ENCODE measurements at regions not wholly inside any gene's neighbourhood (a gene's known extent, or its start where the extent isn't known, plus 50 kb on each side); places are given as distances from the start of the nearest gene placed in this dataset.

- Mint-ChIP-seq H3K4me3 (no peak overlapping the region), H3K27ac (no peak overlapping the region), H3K27me3 (ENCODE audit: insufficient read depth) (no peaks in the 10 kb centered on the region), H3K9me3 (no peaks in the 10 kb centered on the region), H3K4me1 (ENCODE audit: low read depth) (no peaks in the 10 kb centered on the region), H3K36me3 (ENCODE audit: low read depth) (no peaks in the 10 kb centered on the region)
- no peak for DNase-seq (ENCODE audit: low spot score)
- intact Hi-C loops (cut with micrococcal nuclease) = no loop called here
Measured at GRCh38 chr4:147388018-147388417, 92.9 kb upstream of the EDNRA start.

- H3K4me3 Mint-ChIP-seq = no peak overlapping the region
- H3K36me3 Mint-ChIP-seq (ENCODE audit: low read depth) = no peaks in the 10 kb centered on the region
- H3K4me1 Mint-ChIP-seq (ENCODE audit: low read depth) = no peaks in the 10 kb centered on the region
- no peak overlapping the region for H3K27ac Mint-ChIP-seq
- intact Hi-C loops (cut with micrococcal nuclease) = no loop called here
- no peaks in the 10 kb centered on the region for H3K27me3 Mint-ChIP-seq (ENCODE audit: insufficient read depth)
- DNase-seq (ENCODE audit: low spot score) = no peak
- no peaks in the 10 kb centered on the region for H3K9me3 Mint-ChIP-seq
Measured at GRCh38 chr4:147396105-147396504, 84.8 kb upstream of the EDNRA start.

DNA sequence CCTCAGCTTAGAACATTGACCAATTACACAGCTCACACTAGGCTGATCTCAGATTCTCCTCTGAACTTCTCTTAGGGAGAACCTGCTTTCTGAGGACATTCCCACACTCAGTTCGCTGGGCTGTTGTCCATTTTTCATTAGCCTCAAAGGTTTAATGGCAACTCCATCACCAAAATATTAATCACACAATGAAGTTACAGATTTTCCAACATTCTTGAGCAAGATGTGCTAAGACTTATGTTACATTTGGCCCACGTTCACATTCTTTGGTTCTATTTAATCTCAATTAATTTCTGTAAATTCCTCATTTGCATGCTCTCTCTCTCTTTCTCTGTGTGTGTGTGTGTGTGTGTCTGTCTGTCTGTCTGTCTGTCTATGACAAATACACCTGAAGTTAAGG lies 82.3 kb upstream of the EDNRA start:
- H3K9me3 Mint-ChIP-seq = no peaks in the 10 kb centered on the region
- H3K27me3 Mint-ChIP-seq (ENCODE audit: insufficient read depth) = no peaks in the 10 kb centered on the region
- no peaks in the 10 kb centered on the region for H3K4me1 Mint-ChIP-seq (ENCODE audit: low read depth)
- H3K36me3 Mint-ChIP-seq (ENCODE audit: low read depth) = no peaks in the 10 kb centered on the region
- H3K4me3 Mint-ChIP-seq = no peak overlapping the region
- no peak overlapping the region for H3K27ac Mint-ChIP-seq
- intact Hi-C loops (cut with micrococcal nuclease) = no loop called here
- no peak for DNase-seq (ENCODE audit: low spot score)

- H3K9me3 Mint-ChIP-seq = peaks cover 5% of the 10 kb centered on the region
- no peak for DNase-seq (ENCODE audit: low spot score)
Measured at GRCh38 chr4:147400721-147401120, 80.2 kb upstream of the EDNRA start.

GRCh38 chr4:147401221-147401620 lies 79.7 kb upstream of the EDNRA start:
- Mint-ChIP-seq H3K4me3 (no peak overlapping the region), H3K9me3 (peaks cover 5% of the 10 kb centered on the region), H3K36me3 (ENCODE audit: low read depth) (no peaks in the 10 kb centered on the region), H3K27ac (no peak overlapping the region), H3K27me3 (ENCODE audit: insufficient read depth) (no peaks in the 10 kb centered on the region), H3K4me1 (ENCODE audit: low read depth) (no peaks in the 10 kb centered on the region)
- no peak for DNase-seq (ENCODE audit: low spot score)
- intact Hi-C loops (cut with micrococcal nuclease) = no loop called here

More at GRCh38 chr4:147400721-147401120, 80.2 kb upstream of the EDNRA start:
- Mint-ChIP-seq H3K4me1 (ENCODE audit: low read depth) (no peaks in the 10 kb centered on the region), H3K27me3 (ENCODE audit: insufficient read depth) (no peaks in the 10 kb centered on the region), H3K36me3 (ENCODE audit: low read depth) (no peaks in the 10 kb centered on the region), H3K4me3 (no peak overlapping the region), H3K27ac (no peak overlapping the region)
- intact Hi-C loops (cut with micrococcal nuclease) = no loop called here

- H3K4me3 Mint-ChIP-seq = no peak overlapping the region
- intact Hi-C loops (cut with micrococcal nuclease) = no loop called here
- DNase-seq (ENCODE audit: low spot score) = no peak
- no peaks in the 10 kb centered on the region for H3K36me3 Mint-ChIP-seq (ENCODE audit: low read depth)
- no peaks in the 10 kb centered on the region for H3K4me1 Mint-ChIP-seq (ENCODE audit: low read depth)
- peaks cover 5% of the 10 kb centered on the region for H3K9me3 Mint-ChIP-seq
- H3K27ac Mint-ChIP-seq = no peak overlapping the region
- H3K27me3 Mint-ChIP-seq (ENCODE audit: insufficient read depth) = no peaks in the 10 kb centered on the region
Measured at GRCh38 chr4:147407261-147408045, 73.4 kb upstream of the EDNRA start.

DNA sequence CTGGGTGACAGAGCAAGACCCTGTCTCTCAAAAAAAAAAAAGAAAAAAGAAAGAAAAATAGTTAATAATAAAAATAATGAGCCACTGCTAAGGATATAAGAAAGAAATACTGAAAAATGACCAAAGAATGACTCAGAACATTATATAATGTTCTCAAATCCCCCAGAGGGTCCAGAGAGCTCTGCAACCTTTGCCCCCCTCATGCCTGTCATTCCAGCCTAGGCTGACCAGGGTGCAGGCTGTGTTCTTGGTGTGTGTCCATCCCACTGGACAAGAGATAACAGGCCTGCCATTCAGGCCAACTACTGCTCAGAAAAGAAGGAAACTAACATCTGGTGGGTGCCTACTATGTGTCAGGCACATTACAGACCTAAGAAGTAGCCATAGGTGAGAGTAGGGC lies 72.7 kb upstream of the EDNRA start:
- H3K4me3 Mint-ChIP-seq = no peak overlapping the region

DNA sequence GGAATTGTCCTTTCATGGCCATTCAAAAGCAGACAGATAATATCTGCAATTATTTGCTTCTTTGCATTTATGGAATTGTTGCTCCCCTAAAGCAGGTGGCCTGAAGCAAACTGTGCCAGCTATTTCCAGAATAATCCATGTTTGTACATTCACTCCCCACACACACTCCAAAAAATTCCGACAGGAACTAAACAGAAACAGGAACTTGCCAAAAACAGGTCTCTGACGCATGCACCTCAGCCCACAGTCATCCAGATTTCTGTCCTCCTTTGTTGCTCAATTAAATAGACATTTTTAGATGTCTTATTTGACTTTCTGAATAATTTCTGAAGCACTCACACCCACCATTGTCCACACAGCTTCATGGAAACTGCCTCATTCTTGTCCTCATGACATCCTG lies 71.5 kb upstream of the EDNRA start:
- peaks cover 4% of the 10 kb centered on the region for H3K9me3 Mint-ChIP-seq
- H3K4me1 Mint-ChIP-seq (ENCODE audit: low read depth) = no peaks in the 10 kb centered on the region
- H3K27ac Mint-ChIP-seq = no peak overlapping the region
- H3K36me3 Mint-ChIP-seq (ENCODE audit: low read depth) = no peaks in the 10 kb centered on the region
- DNase-seq (ENCODE audit: low spot score) = no peak
- H3K4me3 Mint-ChIP-seq = no peak overlapping the region
- no peaks in the 10 kb centered on the region for H3K27me3 Mint-ChIP-seq (ENCODE audit: insufficient read depth)
- intact Hi-C loops (cut with micrococcal nuclease) = no loop called here

More for the DNA sequence above, 72.7 kb upstream of the EDNRA start:
- intact Hi-C loops (cut with micrococcal nuclease) = no loop called here
- H3K4me1 Mint-ChIP-seq (ENCODE audit: low read depth) = no peaks in the 10 kb centered on the region
- H3K9me3 Mint-ChIP-seq = peaks cover 5% of the 10 kb centered on the region
- H3K27me3 Mint-ChIP-seq (ENCODE audit: insufficient read depth) = no peaks in the 10 kb centered on the region
- H3K36me3 Mint-ChIP-seq (ENCODE audit: low read depth) = no peaks in the 10 kb centered on the region
- no peak overlapping the region for H3K27ac Mint-ChIP-seq
- DNase-seq (ENCODE audit: low spot score) = no peak

DNA sequence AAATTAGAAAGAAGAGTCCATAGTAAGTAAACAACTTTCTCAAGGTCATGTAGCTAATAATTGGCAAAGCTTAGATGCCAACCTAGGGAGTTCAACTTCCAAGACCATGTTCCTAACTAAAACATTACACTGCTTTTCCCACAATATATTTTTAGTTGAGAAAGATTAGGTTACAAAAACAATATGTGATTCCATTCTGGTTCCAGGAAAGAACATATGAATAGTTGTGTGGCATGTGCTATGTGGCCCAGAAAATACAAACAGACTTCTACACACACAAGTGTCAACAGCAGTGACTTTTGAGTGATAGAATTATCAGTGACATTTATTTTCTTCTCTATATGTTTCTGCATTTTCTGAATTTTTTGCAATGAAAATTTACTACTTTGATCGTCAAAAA lies 62.7 kb upstream of the EDNRA start:
- Mint-ChIP-seq H3K27ac (no peak overlapping the region), H3K36me3 (ENCODE audit: low read depth) (no peaks in the 10 kb centered on the region), H3K9me3 (peaks cover 3% of the 10 kb centered on the region), H3K4me3 (no peak overlapping the region), H3K27me3 (ENCODE audit: insufficient read depth) (no peaks in the 10 kb centered on the region), H3K4me1 (ENCODE audit: low read depth) (no peaks in the 10 kb centered on the region)
- intact Hi-C loops (cut with micrococcal nuclease) = no loop called here
- no peak for DNase-seq (ENCODE audit: low spot score)

DNA sequence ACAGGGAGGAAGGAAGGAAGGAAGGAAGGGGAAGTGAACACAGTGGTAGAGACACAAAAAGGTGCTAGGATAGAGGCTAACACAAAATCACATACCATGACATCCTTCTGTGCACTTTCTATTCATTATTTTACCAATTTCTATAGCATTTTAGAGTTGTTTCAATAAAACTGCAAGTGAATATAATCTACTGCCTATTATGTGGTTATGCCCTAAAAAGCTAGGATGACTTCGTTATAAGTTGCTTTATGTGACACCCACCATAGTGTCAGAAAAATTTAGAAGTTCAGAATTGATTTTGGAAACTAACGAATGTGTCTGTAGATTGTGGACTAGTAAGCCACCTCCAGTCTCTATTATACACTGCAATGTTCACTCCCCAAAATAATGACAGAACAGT lies 59.4 kb upstream of the EDNRA start:
- no peak for DNase-seq (ENCODE audit: low spot score)
- Mint-ChIP-seq H3K4me3 (no peak overlapping the region), H3K27me3 (ENCODE audit: insufficient read depth) (peaks cover 1% of the 10 kb centered on the region), H3K27ac (no peak overlapping the region), H3K36me3 (ENCODE audit: low read depth) (no peaks in the 10 kb centered on the region), H3K9me3 (no peaks in the 10 kb centered on the region), H3K4me1 (ENCODE audit: low read depth) (no peaks in the 10 kb centered on the region)
- intact Hi-C loops (cut with micrococcal nuclease) = no loop called here

DNA sequence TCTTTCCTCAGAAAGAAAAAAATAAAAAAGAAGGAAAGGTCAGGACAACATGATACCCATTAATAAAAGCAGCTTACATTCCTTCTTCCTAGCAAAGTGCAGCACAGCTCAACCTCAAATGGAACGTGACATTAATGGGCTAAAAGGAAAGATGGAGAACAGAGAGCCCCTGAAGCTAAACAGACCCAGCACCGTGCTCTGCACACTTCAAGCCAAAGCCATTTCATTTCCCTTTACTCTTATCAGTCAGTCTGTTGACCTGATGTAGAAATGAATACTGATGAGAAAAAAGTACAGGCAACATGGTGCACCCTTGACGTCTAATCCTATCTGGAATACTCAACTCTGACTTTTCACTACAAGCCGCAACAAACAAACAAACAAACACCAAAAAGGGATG lies 57.7 kb upstream of the EDNRA start:
- Mint-ChIP-seq H3K9me3 (no peaks in the 10 kb centered on the region), H3K27me3 (ENCODE audit: insufficient read depth) (peaks cover 1% of the 10 kb centered on the region), H3K27ac (no peak overlapping the region), H3K4me3 (no peak overlapping the region), H3K4me1 (ENCODE audit: low read depth) (no peaks in the 10 kb centered on the region), H3K36me3 (ENCODE audit: low read depth) (no peaks in the 10 kb centered on the region)
- intact Hi-C loops (cut with micrococcal nuclease) = no loop called here
- DNase-seq (ENCODE audit: low spot score) = no peak

- no peak for DNase-seq (ENCODE audit: low spot score)
- H3K9me3 Mint-ChIP-seq = no peaks in the 10 kb centered on the region
- H3K4me1 Mint-ChIP-seq (ENCODE audit: low read depth) = no peaks in the 10 kb centered on the region
- H3K27me3 Mint-ChIP-seq (ENCODE audit: insufficient read depth) = peaks cover 1% of the 10 kb centered on the region
- H3K4me3 Mint-ChIP-seq = no peak overlapping the region
- no peak overlapping the region for H3K27ac Mint-ChIP-seq
- H3K36me3 Mint-ChIP-seq (ENCODE audit: low read depth) = no peaks in the 10 kb centered on the region
- intact Hi-C loops (cut with micrococcal nuclease) = no loop called here
Measured at GRCh38 chr4:147425019-147425418, 55.9 kb upstream of the EDNRA start.

DNA sequence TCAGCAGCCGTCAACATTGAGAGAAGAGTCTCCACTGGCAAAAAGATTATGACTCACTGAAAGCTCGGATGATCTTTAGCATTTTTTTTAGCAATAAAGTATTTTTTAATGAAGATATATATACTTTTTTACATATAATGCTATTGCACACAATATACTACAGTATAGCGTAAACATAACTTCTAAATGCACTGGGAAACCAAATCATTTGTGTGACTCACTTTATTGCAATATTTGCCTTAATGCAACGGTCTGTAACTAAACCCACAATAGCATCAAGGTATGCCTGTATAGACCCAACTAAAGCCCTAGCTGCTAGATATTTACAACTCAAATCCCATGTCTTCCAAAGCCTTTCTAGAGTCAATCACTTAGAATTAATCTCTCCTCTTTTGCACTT lies 52.3 kb upstream of the EDNRA start:
- Mint-ChIP-seq H3K36me3 (ENCODE audit: low read depth) (no peaks in the 10 kb centered on the region), H3K27ac (no peak overlapping the region), H3K4me3 (no peak overlapping the region), H3K9me3 (no peaks in the 10 kb centered on the region), H3K4me1 (ENCODE audit: low read depth) (no peaks in the 10 kb centered on the region), H3K27me3 (ENCODE audit: insufficient read depth) (peaks cover 1% of the 10 kb centered on the region)
- intact Hi-C loops (cut with micrococcal nuclease) = no loop called here
- no peak for DNase-seq (ENCODE audit: low spot score)

DNA sequence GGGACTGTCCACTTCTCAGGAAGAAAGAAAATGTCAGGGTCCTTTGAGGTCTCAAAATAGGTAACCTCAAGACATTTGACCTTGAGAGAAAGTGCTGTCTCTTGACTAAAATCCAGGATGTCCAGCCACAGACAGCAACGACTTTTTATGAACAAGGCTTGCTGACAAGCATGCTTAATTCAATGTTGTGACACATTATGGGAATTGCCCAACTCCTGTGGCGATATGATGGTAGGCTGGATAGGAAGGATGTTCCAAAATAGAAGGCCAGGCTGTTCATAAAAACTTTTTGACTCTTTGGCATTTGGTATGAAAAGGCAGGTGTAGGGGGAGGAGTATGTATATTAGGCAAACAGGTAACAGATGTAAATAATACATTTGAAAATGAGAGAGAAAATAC lies 50.8 kb upstream of the EDNRA start:
- H3K4me1 Mint-ChIP-seq (ENCODE audit: low read depth) = no peaks in the 10 kb centered on the region
- H3K4me3 Mint-ChIP-seq = no peak overlapping the region
- no peaks in the 10 kb centered on the region for H3K36me3 Mint-ChIP-seq (ENCODE audit: low read depth)
- intact Hi-C loops (cut with micrococcal nuclease) = no loop called here
- no peaks in the 10 kb centered on the region for H3K9me3 Mint-ChIP-seq
- peaks cover 1% of the 10 kb centered on the region for H3K27me3 Mint-ChIP-seq (ENCODE audit: insufficient read depth)
- no peak for DNase-seq (ENCODE audit: low spot score)
- no peak overlapping the region for H3K27ac Mint-ChIP-seq
